Muscle layer of duodenum (tissue), 2 donors: ENCODE measurements at regions not wholly inside any gene's neighbourhood (a gene's known extent, or its start where the extent isn't known, plus 50 kb on each side); places are given as distances from the start of the nearest gene placed in this dataset.
"Not testable (repeated sequence)": the region's sequence is repeated elsewhere in the genome, so short reads cannot be mapped to it uniquely, and the experiment has no call there.

ENCODE experiments used
- H3K27ac ChIP-seq: one replicate; pipeline ENCODE4 v1.7.0; 2013; ENCODE audit warnings: mild to moderate bottlenecking, low read length
- H3K27me3 ChIP-seq: one replicate; pipeline ENCODE4 v1.7.0; 2013; ENCODE audit warnings: low read depth, mild to moderate bottlenecking, control low read depth, low read length
- H3K36me3 ChIP-seq, 2 donors: one replicate each; pipeline ENCODE4 v1.7.0; 2013; ENCODE audit warnings: low read length in 2 of 2, control low read depth in 1 of 2, mild to moderate bottlenecking in 1 of 2; ENCODE audit not compliant: insufficient read depth in 2 of 2, control insufficient read depth in 1 of 2
- H3K4me1 ChIP-seq, 2 donors: one replicate each; pipeline ENCODE4 v1.7.0; 2013; ENCODE audit warnings: low read length in 2 of 2, mild to moderate bottlenecking in 2 of 2, control low read depth in 1 of 2, moderate library complexity in 1 of 2; ENCODE audit not compliant: insufficient read depth in 2 of 2, control insufficient read depth in 1 of 2
- H3K4me3 ChIP-seq, 2 donors: one replicate each; pipeline ENCODE4 v1.7.0; 2013; ENCODE audit warnings: low read length in 2 of 2, low read depth in 1 of 2, mild to moderate bottlenecking in 1 of 2
- H3K9me3 ChIP-seq, 2 donors: one replicate each; pipeline ENCODE4 v1.7.0; 2013; ENCODE audit warnings: low read length in 2 of 2, control low read depth in 1 of 2, mild to moderate bottlenecking in 1 of 2; ENCODE audit not compliant: control insufficient read depth in 1 of 2
- donor health status: healthy.

GRCh38 chr11:115624065-115624464 lies 119.8 kb upstream of the CADM1 start:
- Histone ChIP-seq H3K27ac (no peak overlapping the region), H3K4me1 (peaks cover 0 to 12% of the 10 kb centered on the region in 2 donors), H3K36me3 (no peaks in the 10 kb centered on the region), H3K4me3 (no peak overlapping the region), H3K27me3 (no peaks in the 10 kb centered on the region), H3K9me3 (no peaks in the 10 kb centered on the region)

- Histone ChIP-seq H3K4me3 (no peak overlapping the region), H3K36me3 (no peaks in the 10 kb centered on the region), H3K4me1 (peaks cover 0 to 12% of the 10 kb centered on the region in 2 donors), H3K27ac (no peak overlapping the region), H3K27me3 (no peaks in the 10 kb centered on the region), H3K9me3 (no peaks in the 10 kb centered on the region)
Measured at GRCh38 chr11:115623021-115623451, 118.8 kb upstream of the CADM1 start.

GRCh38 chr11:115618428-115618827 lies 114.2 kb upstream of the CADM1 start:
- no peaks in the 10 kb centered on the region for H3K27me3 ChIP-seq
- H3K9me3 ChIP-seq, result no peaks in the 10 kb centered on the region
- H3K27ac ChIP-seq, result no peak overlapping the region
- H3K36me3 ChIP-seq, result no peaks in the 10 kb centered on the region
- H3K4me3 ChIP-seq, result no peak overlapping the region
- peaks cover 0 to 12% of the 10 kb centered on the region in 2 donors for H3K4me1 ChIP-seq

- H3K9me3 ChIP-seq, result no peaks in the 10 kb centered on the region
- peaks cover 0 to 6% of the 10 kb centered on the region in 2 donors for H3K4me1 ChIP-seq
- H3K27me3 ChIP-seq, result no peaks in the 10 kb centered on the region
- no peak overlapping the region for H3K4me3 ChIP-seq
- H3K36me3 ChIP-seq, result no peaks in the 10 kb centered on the region
- no peak overlapping the region for H3K27ac ChIP-seq
Measured at GRCh38 chr11:115617767-115618166, 113.6 kb upstream of the CADM1 start.

- Histone ChIP-seq H3K9me3 (no peaks in the 10 kb centered on the region), H3K4me3 (no peak overlapping the region)
Measured at GRCh38 chr11:115616971-115617370, 112.8 kb upstream of the CADM1 start.

DNA sequence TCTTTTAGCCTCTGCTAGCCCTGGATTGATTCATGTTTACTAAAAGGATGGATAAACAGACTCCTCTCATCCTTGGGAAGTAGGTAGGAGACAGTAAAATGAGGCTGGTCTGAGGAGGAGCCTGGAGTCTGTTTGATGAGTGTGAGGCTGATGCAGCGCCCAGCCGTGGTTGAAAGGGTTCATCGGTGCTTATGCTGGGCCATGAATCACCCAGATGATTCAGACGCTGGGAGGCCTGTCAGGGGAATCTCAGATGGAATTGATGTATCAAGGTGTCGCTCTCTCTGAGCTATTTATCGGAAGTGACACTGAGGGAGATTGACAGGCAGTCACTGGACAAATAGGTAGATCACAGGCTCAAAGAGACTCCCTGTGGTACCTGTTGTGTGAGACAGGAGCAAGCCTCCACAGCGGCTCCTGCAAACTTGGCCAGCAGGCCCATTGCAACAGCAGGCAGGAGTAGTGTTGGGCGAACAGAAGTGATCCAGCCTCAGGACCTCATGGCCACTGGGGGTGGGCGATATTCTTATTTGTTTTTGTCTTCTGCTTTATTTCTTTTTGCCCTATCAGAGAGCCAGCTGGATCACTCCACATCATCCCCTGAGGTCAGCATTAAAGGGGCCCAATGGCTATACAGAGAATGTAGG lies 109.9 kb upstream of the CADM1 start:
- Histone ChIP-seq H3K9me3 (no peaks in the 10 kb centered on the region), H3K27ac (no peak overlapping the region), H3K4me1 (no peaks in the 10 kb centered on the region), H3K4me3 (no peak overlapping the region), H3K36me3 (no peaks in the 10 kb centered on the region), H3K27me3 (no peaks in the 10 kb centered on the region)

More at GRCh38 chr11:115616971-115617370, 112.8 kb upstream of the CADM1 start:
- H3K36me3 ChIP-seq, result no peaks in the 10 kb centered on the region
- H3K4me1 ChIP-seq, result no peaks in the 10 kb centered on the region
- no peaks in the 10 kb centered on the region for H3K27me3 ChIP-seq
- no peak overlapping the region for H3K27ac ChIP-seq

DNA sequence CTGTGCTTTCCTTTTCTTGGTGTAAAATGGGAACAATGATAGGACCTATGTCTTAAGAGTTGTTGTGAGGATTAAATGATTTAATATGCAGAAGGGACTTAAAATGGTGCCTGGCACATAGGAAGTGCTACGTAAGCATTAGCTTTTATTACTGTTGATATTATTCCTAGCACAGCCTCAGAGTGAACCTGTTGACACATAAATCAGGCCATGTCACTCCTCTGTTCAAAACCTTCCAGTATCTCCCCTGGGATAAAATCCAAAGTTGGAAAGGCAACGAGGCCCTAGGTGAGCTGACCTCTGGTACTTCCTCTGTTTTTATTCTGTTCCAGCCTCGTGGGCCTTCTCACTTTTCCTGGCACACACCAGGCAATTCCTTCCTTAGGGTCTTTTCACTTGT lies 108.8 kb upstream of the CADM1 start:
- Histone ChIP-seq H3K27me3 (no peaks in the 10 kb centered on the region), H3K9me3 (no peaks in the 10 kb centered on the region), H3K36me3 (no peaks in the 10 kb centered on the region), H3K27ac (no peak overlapping the region), H3K4me1 (no peaks in the 10 kb centered on the region), H3K4me3 (no peak overlapping the region)

- H3K36me3 ChIP-seq, result no peaks in the 10 kb centered on the region
- peaks cover 0 to 8% of the 10 kb centered on the region in 2 donors for H3K4me1 ChIP-seq
- no peak overlapping the region for H3K27ac ChIP-seq
- H3K27me3 ChIP-seq, result no peaks in the 10 kb centered on the region
- H3K9me3 ChIP-seq, result no peaks in the 10 kb centered on the region
- no peak overlapping the region for H3K4me3 ChIP-seq
Measured at GRCh38 chr11:115612046-115612730, 108.0 kb upstream of the CADM1 start.

DNA sequence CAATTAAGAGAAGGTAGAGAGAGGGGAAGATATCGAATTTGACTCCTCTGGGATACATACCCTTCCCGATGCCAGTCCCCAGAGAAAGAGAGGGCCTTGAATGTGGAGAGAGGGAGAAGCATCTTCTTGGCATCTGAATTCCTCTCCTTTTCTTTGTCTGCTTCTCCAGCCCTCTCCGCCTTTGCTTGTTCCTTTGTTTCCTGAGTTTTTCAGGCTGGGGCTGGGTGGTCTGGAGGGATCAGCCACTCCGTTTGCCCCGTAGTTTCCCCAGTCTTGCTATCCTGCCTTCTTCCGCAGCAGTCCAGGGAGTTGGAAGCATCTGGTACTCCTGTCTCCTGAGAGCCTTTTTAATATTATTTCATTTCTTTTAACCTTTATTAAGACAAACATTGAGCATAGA lies 107.1 kb upstream of the CADM1 start:
- H3K27me3 ChIP-seq, result no peaks in the 10 kb centered on the region
- H3K9me3 ChIP-seq, result no peaks in the 10 kb centered on the region
- H3K27ac ChIP-seq, result no peak overlapping the region
- H3K4me1 ChIP-seq, result peaks cover 3 to 16% of the 10 kb centered on the region in 2 donors
- no peaks in the 10 kb centered on the region for H3K36me3 ChIP-seq
- H3K4me3 ChIP-seq, result no peak overlapping the region

DNA sequence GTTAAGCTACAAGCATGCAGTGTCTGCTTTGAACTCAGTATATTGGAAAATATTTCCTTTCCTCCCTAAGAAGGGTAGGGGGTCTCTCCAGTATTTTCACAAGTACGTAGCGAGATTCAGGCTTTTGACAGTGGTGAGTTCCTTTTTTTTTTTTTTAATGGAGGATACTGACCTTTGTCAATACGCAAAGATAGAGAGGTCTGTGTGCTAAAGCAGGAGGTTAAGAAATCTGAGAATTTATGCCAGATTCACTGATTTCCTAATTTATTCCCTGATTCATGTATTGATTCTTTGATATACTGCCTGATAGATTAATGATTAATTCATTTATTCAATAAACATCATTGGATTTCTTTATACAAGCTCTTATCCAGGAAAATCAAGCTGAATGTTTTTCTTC lies 106.7 kb upstream of the CADM1 start:
- Histone ChIP-seq H3K27ac (no peak overlapping the region), H3K4me3 (no peak overlapping the region), H3K27me3 (no peaks in the 10 kb centered on the region), H3K36me3 (no peaks in the 10 kb centered on the region), H3K9me3 (no peaks in the 10 kb centered on the region), H3K4me1 (peaks cover 3 to 17% of the 10 kb centered on the region in 2 donors)

- not testable (repeated sequence) for H3K4me3 ChIP-seq, H3K9me3 ChIP-seq, H3K27ac ChIP-seq, H3K36me3 ChIP-seq, H3K27me3 ChIP-seq
- H3K4me1 ChIP-seq, result peaks cover 3 to 17% of the 10 kb centered on the region in 2 donors
Measured at GRCh38 chr11:115610234-115610633, 106.0 kb upstream of the CADM1 start.

- Histone ChIP-seq H3K4me1 (peaks cover 3 to 17% of the 10 kb centered on the region in 2 donors), H3K27me3 (no peaks in the 10 kb centered on the region), H3K27ac (no peak overlapping the region), H3K36me3 (no peaks in the 10 kb centered on the region), H3K4me3 (no peak overlapping the region), H3K9me3 (no peaks in the 10 kb centered on the region)
Measured at GRCh38 chr11:115608976-115609375, 104.8 kb upstream of the CADM1 start.
